Heart right ventricle (tissue), 16 donors: ENCODE measurements at regions not wholly inside any gene's neighbourhood (a gene's known extent, or its start where the extent isn't known, plus 50 kb on each side); places are given as distances from the start of the nearest gene placed in this dataset.
"Not testable (repeated sequence)": the region's sequence is repeated elsewhere in the genome, so short reads cannot be mapped to it uniquely, and the experiment has no call there.

Experiments used
- ATAC-seq, 8 donors: fragments of 200-7000 bp; cut with Tn5 transposase; one replicate each; pipeline ENCODE4 v1.9.1; 2020; ENCODE audit warnings: mild to moderate bottlenecking in 8 of 8, moderate library complexity in 8 of 8, moderate number of reproducible peaks in 1 of 8
- DNase-seq, 2 donors: peaks; one replicate each; pipeline ENCODE4 v3.0.0-alpha.2; 2020
- H3K27ac ChIP-seq, 10 donors: fragments of 200-600 bp; sonication (generic) in 2 of 10; one replicate each; pipeline versions ENCODE4 v1.5.0 to v1.8.0; 2020 to 2022; ENCODE audit warnings: mild to moderate bottlenecking in 3 of 10
- H3K27me3 ChIP-seq, 7 donors: fragments of 200-600 bp; one replicate each; pipeline ENCODE4 v1.8.0; 2021 to 2022; ENCODE audit warnings: mild to moderate bottlenecking in 2 of 7
- H3K36me3 ChIP-seq, 9 donors: fragments of 200-600 bp; sonication (generic) in 1 of 9; one replicate each; pipeline versions ENCODE4 v1.5.0 to v1.8.0; 2020 to 2022; ENCODE audit warnings: mild to moderate bottlenecking in 2 of 9
- H3K4me1 ChIP-seq, 9 donors: fragments of 200-600 bp; sonication (generic) in 1 of 9; one replicate each; pipeline versions ENCODE4 v1.5.0 to v1.8.0; 2020 to 2022; ENCODE audit warnings: mild to moderate bottlenecking in 4 of 9
- H3K4me3 ChIP-seq, 10 donors: fragments of 200-600 bp; sonication (generic) in 2 of 10; one replicate each; pipeline versions ENCODE4 v1.5.0 to v1.8.0; 2020 to 2022; ENCODE audit warnings: mild to moderate bottlenecking in 7 of 10, moderate library complexity in 2 of 10
- H3K9me3 ChIP-seq, 11 donors: fragments of 200-600 bp in 10 of 11; sonication (generic) in 2 of 11; one replicate each; pipeline versions ENCODE4 v1.5.0 to v1.8.0; 2013 to 2022; ENCODE audit warnings: mild to moderate bottlenecking in 2 of 11, control low read depth in 1 of 11, moderate library complexity in 1 of 11
- WGBS, 2 donors: extraction: QIAGEN DNeasy Blood & Tissue Kit; methylation state at CpG; one replicate each; pipeline ENCODE4 v1.1.7; 2013; ENCODE audit warnings: inconsistent platforms in 1 of 2; 5-methylcytosine and 5-hydroxymethylcytosine counted together
- intact Hi-C, 10 donors: fragments of 100-400 bp; cut with DNase I; formaldehyde crosslinking; loops; one replicate each; pipeline versions ENCODE4 v1.11.1 to v1.14.2; 2022
- donor health status: Arrhythmogenic right ventricular cardiomyopathy.
- donor health status: ischemic (EF 13 %, LVEDD 7.1; RV severe dilation, severe dysfunction).
- donor health status: healthy with polysubstance abuse.
- donor health status: DM: no; HTN: yes; CAD: no.
- donor health status: DM: no; HTN: no; CAD: no.
- donor health status: ischemic (EF 25% LVEDD 6.9; RV normal size, moderate dysfunction).
- donor health status: ischemic (EF 25% LVEDD 5.7; RV mildly dilated, moderate dysfunction).
- donor health status: healthy.
- donor health status: DM: yes; HTN: yes; CAD: no.
- donor health status: Ischemic cardiomyopathy.
- donor health status: ischemic (EF 35%, LVEDD 5.7; RV mildly dilated, moderate dysfunction).
- donor health status: nonischemic (EF 11% LVEDD 7.7; RV severe dilation, severe dysfunction).
- donor health status: DM: yes; HTN: yes; CAD: no.
- donor health status: PGD.
- donor health status: ischemic (EF 29% LVEDD 5.4; RV normal size, mild dysfunction).
- donor health status: nonischemic (EF 23%, LVEDD 6.1; RV moderate dilation, normal function).

DNA sequence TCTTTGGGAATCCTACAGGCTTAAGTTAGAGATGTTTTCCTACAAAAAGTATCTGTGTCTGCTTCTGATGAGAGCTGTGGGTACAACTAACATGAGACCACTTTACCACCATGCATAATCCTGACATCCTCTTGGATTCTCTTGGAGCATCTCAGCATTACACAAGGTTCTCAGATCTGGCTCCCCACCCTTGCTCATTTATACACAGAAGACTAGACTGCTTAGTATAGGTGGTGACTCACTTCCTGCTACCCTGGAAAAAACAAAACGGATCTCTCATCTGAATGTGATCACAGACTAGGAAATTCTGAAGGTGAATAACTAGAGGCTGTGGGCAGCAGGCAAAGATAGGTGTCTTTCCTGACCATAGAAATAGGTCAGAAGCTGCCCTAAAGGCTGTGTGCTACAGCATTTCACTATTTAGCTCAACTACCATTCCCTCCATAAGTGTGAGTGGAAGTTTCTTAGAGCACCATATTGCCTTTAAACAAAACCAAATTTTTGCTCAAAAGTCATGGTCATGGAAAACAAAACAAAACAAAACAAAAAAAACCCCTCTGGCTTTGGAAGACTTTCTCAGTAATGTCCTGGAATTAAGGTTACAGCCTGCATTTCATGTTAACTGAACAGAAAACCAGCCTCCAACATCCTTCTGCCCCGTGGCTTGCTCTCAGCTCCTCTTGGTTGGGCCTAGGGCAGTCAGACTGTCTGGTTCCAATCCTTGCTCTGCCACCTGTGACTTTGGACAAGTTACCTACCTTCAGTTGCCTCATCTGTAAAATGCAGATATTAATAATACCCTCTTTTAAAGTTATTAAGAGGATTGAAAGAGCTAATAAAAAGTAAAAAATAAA is 75.1 kb upstream of the ZSCAN2 start:
- WGBS, 2 donors: 26 to 58% methylated on average over 2 of the region's 2 CpGs
- H3K27ac ChIP-seq, H3K4me3 ChIP-seq, ATAC-seq, H3K9me3 ChIP-seq, H3K4me1 ChIP-seq, H3K27me3 ChIP-seq, DNase-seq: not testable (repeated sequence)
- peaks cover 0 to 10% (median 0%) of the 10 kb centered on the region in 9 donors for H3K36me3 ChIP-seq
- intact Hi-C loops: loop anchor here in 1 of 10 donors (10.0 kb wide), 1 partner anchor 409 kb away; no protein-coding TSS in a partner anchor

DNA sequence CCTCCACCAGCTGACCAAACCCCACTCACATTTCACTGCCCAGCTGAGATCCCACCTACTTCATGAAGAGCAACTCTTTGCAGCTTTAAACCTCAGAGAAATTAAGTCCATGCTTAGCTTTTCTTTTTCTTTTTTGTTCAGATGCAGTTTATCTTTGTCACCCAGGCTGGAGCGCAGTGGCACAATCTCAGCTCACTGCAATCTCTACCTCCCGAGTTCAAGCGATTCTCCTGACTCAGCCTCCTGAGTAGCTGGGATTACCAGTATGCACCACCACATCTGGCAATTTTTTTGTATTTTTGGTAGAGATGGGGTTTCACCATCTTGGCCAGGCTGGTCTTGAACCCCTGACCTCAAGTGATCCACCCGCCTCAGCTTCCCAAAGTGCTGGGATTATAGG is 70.1 kb upstream of the ZSCAN2 start:
- H3K27ac ChIP-seq, H3K9me3 ChIP-seq, H3K4me1 ChIP-seq, H3K4me3 ChIP-seq, H3K27me3 ChIP-seq, intact Hi-C loops, ATAC-seq, DNase-seq: not testable (repeated sequence)
- H3K36me3 ChIP-seq: peaks cover 0 to 10% (median 0%) of the 10 kb centered on the region in 9 donors
- 96 to 100% methylated on average over 4 of the region's 4 CpGs for WGBS, 2 donors

DNA sequence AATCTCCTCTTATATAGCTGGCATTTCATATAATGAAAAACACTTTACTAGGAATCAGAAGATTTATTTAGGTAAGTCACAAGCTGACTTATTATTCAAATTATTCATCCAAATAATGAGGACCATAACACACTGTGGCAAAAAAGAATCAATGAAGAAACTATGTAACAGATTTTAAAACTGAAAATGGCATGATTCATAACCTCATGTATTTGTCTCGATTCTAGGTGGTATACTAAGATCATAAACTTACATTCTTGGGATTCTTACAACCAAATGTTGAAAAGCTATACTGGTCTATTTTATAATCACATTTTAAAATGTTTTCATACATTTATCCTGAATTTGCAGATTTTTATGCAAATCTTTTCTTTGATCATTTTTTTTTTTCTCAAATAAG is 69.6 kb upstream of the ZSCAN2 start:
- H3K36me3 ChIP-seq: peaks cover 0 to 12% (median 0%) of the 10 kb centered on the region in 9 donors
- not testable (repeated sequence) for ATAC-seq

DNA sequence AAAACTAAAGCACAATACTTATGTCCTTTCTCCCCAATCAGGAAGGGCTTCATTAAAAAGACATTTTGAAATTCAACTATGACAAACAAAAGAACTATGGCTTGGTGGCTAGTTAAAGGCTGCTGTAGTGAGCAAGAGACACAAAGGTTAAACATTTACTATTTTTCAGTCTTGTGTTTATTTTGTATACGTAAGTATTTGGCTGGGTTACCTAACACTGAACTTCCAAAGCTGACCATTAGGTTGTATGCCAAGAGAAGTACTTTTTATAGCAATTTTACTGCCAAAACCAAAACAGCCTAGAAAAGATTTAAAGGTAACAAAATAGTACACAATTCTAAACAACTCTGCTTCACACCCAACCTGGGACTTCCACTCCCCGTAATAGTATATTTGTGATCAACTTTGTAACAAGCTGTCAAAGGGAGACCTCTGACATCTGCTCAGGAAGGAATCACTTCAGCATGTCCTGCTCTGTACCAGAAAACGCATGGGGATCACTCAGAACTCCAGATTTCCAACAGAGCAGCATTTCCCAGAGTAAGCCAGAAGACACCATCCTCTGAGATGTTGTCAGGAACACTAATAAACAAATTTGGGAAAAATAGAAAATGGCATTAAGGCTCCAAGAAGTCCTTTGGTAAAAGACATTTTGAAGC is 69.0 kb upstream of the ZSCAN2 start:
- WGBS, 2 donors: 91% methylated on average over 3 of the region's 3 CpGs
- not testable (repeated sequence) for H3K27me3 ChIP-seq

More for the DNA sequence above, 69.6 kb upstream of the ZSCAN2 start:
- H3K27me3 ChIP-seq, H3K9me3 ChIP-seq, H3K4me3 ChIP-seq, H3K4me1 ChIP-seq, DNase-seq, intact Hi-C loops, H3K27ac ChIP-seq: not testable (repeated sequence)
- WGBS, 2 donors: 98 to 100% methylated on average over 1 of the region's 1 CpG

DNA sequence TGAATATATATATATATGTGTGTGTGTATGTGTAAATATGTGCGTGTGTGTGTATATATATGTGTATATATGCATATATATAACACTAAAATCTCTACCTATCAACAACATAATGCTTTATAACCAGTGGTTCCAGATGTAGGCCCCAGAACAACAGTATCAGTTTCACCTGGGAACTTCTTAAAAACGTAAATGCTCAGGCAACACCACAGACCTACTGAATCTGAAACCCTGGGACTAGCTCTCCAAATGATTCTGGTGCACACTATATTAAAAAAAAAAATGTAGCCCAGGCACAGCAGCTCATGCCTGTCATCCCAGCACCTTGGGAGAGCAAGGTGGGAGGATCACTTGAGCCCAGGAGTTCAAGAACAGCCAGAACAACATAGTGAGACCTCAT is 67.1 kb upstream of the ZSCAN2 start:
- H3K4me1 ChIP-seq, DNase-seq, H3K27ac ChIP-seq, H3K4me3 ChIP-seq, H3K9me3 ChIP-seq, H3K27me3 ChIP-seq, intact Hi-C loops, ATAC-seq: not testable (repeated sequence)
- H3K36me3 ChIP-seq: peaks cover 0 to 26% (median 0%) of the 10 kb centered on the region in 9 donors
- WGBS, 2 donors: 91 to 98% methylated on average over 2 of the region's 2 CpGs

More for the DNA sequence above, 69.0 kb upstream of the ZSCAN2 start:
- H3K36me3 ChIP-seq: peaks cover 0 to 14% (median 0%) of the 10 kb centered on the region in 9 donors
- DNase-seq, H3K4me1 ChIP-seq, H3K27ac ChIP-seq, intact Hi-C loops, H3K4me3 ChIP-seq, H3K9me3 ChIP-seq, ATAC-seq: not testable (repeated sequence)

DNA sequence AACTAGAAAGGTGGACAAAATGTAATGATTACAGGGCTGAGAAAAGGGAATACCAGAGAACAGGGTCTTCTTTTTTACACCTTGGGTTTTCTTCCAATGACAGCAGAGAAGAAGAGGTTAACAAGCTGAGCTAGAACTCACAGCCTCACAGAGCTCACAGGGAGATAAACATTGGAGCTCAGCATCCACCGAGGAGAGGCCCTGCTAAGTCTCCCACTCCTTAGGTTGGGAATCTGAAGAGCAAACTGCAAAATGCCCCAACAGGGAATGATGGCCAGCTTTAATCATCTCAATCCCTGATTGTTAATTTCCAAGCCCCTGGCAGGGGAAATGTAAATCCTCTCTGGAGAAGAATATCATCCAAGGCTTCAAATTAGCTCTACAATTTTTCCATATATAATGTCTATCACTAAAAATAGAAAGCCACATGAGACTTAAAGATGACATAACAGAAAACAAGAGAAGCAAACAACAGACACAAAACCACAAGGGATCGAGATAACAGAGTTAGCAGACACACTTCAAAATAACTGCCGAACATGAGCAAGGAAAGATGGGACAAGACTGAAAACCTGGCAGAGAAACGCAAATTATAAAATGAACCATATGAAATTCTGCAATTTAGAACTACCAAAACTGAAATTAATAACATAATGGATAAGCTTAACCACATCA is 66.1 kb upstream of the ZSCAN2 start:
- WGBS, 2 donors: 46 to 47% methylated on average over 4 of the region's 4 CpGs
- H3K27ac ChIP-seq, H3K9me3 ChIP-seq, H3K27me3 ChIP-seq, H3K4me1 ChIP-seq, DNase-seq, ATAC-seq, intact Hi-C loops, H3K4me3 ChIP-seq: not testable (repeated sequence)
- H3K36me3 ChIP-seq: peaks cover 0 to 36% (median 0%) of the 10 kb centered on the region in 9 donors

DNA sequence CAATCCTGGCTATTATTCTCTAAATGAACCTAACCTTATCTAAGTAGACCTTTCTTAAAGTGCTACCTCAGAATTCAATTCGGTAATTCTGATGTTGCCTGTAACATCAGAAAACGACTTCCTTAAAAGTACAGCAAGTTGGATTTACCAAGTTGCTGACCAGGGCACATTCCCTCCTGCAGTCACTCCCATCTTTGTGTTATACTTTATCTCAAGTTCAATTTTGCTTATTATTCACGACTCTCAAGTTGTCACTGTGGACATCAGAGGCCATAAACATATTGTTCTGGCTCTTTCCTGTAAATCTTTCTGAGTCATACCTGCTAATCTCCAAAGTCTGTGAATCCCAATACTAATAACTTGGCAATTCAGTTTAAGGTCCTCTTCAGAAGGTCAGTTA is 64.6 kb upstream of the ZSCAN2 start:
- intact Hi-C loops, H3K27me3 ChIP-seq, H3K27ac ChIP-seq, H3K4me3 ChIP-seq, H3K4me1 ChIP-seq, ATAC-seq, H3K9me3 ChIP-seq, DNase-seq: not testable (repeated sequence)
- peaks cover 0 to 51% (median 7%) of the 10 kb centered on the region in 9 donors for H3K36me3 ChIP-seq
- WGBS, 2 donors: 69 to 76% methylated on average over 3 of the region's 3 CpGs

DNA sequence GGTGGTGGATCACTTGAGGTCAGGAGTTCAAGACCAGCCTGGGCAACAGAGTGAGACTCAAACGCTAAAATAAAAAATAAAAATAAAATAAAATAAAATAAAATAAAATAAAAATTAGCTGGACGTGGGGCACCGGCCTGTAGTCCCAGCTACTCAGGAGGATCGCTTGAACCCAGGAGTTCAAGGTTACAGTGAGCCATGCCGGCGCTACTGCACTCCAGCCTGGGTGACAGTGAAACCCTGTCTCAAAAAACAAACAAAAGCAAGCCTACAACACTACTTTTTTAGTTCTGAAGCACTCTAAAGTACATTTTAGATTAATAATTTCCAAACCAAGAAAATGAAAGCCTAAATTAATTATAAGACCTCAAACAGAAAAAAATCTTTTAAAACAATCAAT is 56.2 kb upstream of the ZSCAN2 start:
- H3K27me3 ChIP-seq, H3K4me1 ChIP-seq, ATAC-seq, DNase-seq, H3K27ac ChIP-seq, intact Hi-C loops, H3K4me3 ChIP-seq: not testable (repeated sequence)
- Histone ChIP-seq H3K9me3 (peaks cover 0 to 10% (median 0%) of the 10 kb centered on the region in 11 donors), H3K36me3 (peaks cover 0 to 65% (median 8%) of the 10 kb centered on the region in 9 donors)
- WGBS, 2 donors: 94 to 97% methylated on average over 6 of the region's 6 CpGs

DNA sequence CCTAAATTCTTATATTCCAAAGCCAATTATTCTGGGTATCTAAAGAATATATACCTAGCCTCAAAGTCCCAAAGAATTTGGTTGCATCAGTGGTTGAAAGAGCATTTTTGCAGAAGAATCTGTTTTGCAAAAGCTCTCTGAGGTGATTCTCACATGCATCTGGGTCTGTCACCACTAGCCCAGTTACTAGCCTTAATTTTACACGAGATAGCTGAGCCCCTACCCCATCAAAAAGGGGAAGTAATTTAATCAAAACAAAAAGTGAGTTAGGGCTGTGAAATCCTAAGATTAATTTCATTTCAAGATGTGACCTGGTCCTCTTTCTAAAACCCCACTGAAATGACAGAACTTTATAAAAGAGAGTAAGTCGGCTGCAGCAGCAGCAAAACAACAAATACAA is 53.7 kb upstream of the ZSCAN2 start:
- DNase-seq, H3K27ac ChIP-seq, ATAC-seq, H3K4me3 ChIP-seq, intact Hi-C loops, H3K27me3 ChIP-seq, H3K4me1 ChIP-seq: not testable (repeated sequence)
- peaks cover 0 to 10% (median 0%) of the 10 kb centered on the region in 11 donors for H3K9me3 ChIP-seq
- WGBS, 2 donors: 84 to 88% methylated on average over 2 of the region's 2 CpGs
- H3K36me3 ChIP-seq: peaks cover 0 to 61% (median 4%) of the 10 kb centered on the region in 9 donors

DNA sequence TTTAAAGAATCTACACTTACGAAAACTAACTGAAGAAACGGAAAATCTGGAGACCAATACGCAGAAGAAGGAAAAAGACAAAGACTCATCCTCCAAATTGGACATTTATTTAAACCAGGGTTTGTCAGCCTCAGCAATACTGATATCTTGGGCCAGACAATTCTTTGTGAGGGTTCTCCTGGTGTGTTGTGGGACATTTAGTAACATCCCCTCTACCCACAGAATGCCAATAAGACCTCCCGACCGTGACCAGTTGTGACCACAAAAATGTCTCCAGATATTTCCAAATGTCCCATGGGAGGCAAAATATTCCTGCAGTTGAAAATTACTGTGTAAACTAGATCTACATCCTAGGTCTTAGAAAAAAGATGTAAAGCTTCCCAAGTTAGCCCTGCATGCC is 50.3 kb upstream of the ZSCAN2 start:
- WGBS, 2 donors: 86 to 88% methylated on average over 5 of the region's 5 CpGs
- Histone ChIP-seq H3K9me3 (peaks cover 0 to 10% (median 0%) of the 10 kb centered on the region in 11 donors), H3K36me3 (peaks cover 0 to 70% (median 4%) of the 10 kb centered on the region in 9 donors), H3K4me1 (peaks cover 0 to 14% (median 9%) of the 10 kb centered on the region in 9 donors)
- H3K27me3 ChIP-seq, intact Hi-C loops, ATAC-seq, DNase-seq, H3K27ac ChIP-seq, H3K4me3 ChIP-seq: not testable (repeated sequence)
